ENCODE measurements at regions not wholly inside any gene's neighbourhood (a gene's known extent, or its start where the extent isn't known, plus 50 kb on each side); places are given as distances from the start of the nearest gene placed in this dataset.

DNA sequence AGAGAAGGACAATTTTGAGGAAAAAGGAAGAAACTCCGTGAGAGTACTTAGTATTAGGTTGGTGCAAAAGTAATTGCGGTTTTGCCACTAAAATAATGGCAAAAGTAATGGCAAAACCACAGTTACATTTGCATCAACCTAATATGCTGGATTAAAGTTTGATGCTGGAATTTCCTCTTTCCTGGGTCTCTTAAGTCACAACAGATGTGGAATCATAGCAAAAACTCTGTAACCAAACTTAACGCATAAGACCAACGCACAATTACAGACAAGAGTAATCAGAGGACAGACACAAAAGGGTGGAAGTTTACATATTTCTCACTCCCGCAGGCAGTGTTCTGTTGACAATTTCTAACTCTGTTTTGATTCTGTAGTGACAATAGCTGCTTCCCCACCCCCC, 182.4 kb downstream of the BACH1 start (continued):
- TF ChIP-seq, protein P1, sequence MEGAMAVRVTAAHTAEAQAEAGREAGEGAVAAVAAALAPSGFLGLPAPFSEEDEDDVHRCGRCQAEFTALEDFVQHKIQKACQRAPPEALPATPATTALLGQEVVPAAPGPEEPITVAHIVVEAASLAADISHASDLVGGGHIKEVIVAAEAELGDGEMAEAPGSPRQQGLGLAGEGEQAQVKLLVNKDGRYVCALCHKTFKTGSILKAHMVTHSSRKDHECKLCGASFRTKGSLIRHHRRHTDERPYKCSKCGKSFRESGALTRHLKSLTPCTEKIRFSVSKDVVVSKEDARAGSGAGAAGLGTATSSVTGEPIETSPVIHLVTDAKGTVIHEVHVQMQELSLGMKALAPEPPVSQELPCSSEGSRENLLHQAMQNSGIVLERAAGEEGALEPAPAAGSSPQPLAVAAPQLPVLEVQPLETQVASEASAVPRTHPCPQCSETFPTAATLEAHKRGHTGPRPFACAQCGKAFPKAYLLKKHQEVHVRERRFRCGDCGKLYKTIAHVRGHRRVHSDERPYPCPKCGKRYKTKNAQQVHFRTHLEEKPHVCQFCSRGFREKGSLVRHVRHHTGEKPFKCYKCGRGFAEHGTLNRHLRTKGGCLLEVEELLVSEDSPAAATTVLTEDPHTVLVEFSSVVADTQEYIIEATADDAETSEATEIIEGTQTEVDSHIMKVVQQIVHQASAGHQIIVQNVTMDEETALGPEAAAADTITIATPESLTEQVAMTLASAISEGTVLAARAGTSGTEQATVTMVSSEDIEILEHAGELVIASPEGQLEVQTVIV (IDR thresholded peaks at IDR 0.05; ENCODE audit: borderline replicate concordance, partially characterized antibody): no peak
- no peak for TF ChIP-seq NFXL1 (IDR thresholded peaks at IDR 0.05; ENCODE audit: borderline replicate concordance)
- TF ChIP-seq CBX5 (IDR thresholded peaks at IDR 0.05; ENCODE audit: low read depth): no peak
- no peak for TF ChIP-seq NBN (IDR thresholded peaks at IDR 0.05)
- TF ChIP-seq, protein P2, sequence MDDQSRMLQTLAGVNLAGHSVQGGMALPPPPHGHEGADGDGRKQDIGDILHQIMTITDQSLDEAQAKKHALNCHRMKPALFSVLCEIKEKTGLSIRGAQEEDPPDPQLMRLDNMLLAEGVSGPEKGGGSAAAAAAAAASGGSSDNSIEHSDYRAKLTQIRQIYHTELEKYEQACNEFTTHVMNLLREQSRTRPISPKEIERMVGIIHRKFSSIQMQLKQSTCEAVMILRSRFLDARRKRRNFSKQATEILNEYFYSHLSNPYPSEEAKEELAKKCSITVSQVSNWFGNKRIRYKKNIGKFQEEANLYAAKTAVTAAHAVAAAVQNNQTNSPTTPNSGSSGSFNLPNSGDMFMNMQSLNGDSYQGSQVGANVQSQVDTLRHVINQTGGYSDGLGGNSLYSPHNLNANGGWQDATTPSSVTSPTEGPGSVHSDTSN (IDR thresholded peaks at IDR 0.05; ENCODE audit: insufficient replicate concordance, low read depth, low read length): no peak
- no peak for TF ChIP-seq GABPA (IDR thresholded peaks at IDR 0.05; ENCODE audit: low read depth)

DNA sequence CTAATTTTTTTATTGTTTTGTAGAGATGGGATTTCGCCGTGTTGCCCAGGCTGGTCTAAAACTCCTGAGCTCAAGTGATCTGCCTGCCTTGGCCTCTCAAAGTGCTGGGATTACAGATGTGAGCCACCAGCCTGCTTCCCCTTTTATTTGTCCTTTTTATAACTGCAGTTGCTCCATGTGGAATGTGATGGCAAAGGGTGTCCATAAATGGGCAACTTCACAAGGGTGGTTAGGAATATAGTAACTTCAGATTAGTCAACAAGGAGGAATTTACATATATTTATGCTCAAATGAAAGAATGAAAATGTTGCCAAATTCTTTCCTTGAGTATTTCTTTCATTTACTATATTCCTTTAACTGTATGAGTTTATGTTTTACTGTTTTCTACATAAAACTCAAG, 182.9 kb downstream of the BACH1 start:
- POLR2A ChIA-PET: no interaction called here
- no peak for ATAC-seq
- no peak overlapping the region for H3K27ac ChIP-seq (ENCODE audit: control insufficient read depth, insufficient read depth)
- RAD21 ChIA-PET (ENCODE audit: unreplicated experiment): no interaction called here
- H3K4me1 ChIP-seq (ENCODE audit: control insufficient read depth, insufficient read depth, low read length): no peaks in the 10 kb centered on the region
- H2AFZ ChIP-seq (ENCODE audit: control insufficient read depth, low read depth, low read length): no peak overlapping the region
- no peaks in the 10 kb centered on the region for H3K27me3 ChIP-seq (replicated peaks in 1 of 2; ENCODE audit: control insufficient read depth in 2 of 2, insufficient read depth in 2 of 2, low read length in 1 of 2)
- TF ChIP-seq CBFB (IDR thresholded peaks at IDR 0.05; ENCODE audit: low read depth) (no peak), POLR2AphosphoS2 (IDR thresholded peaks at IDR 0.05; ENCODE audit: low read depth, low read length) (no peak), ZNF207 (IDR thresholded peaks at IDR 0.05; ENCODE audit: borderline replicate concordance) (no peak)
- TF ChIP-seq, protein P3, sequence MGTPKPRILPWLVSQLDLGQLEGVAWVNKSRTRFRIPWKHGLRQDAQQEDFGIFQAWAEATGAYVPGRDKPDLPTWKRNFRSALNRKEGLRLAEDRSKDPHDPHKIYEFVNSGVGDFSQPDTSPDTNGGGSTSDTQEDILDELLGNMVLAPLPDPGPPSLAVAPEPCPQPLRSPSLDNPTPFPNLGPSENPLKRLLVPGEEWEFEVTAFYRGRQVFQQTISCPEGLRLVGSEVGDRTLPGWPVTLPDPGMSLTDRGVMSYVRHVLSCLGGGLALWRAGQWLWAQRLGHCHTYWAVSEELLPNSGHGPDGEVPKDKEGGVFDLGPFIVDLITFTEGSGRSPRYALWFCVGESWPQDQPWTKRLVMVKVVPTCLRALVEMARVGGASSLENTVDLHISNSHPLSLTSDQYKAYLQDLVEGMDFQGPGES (IDR thresholded peaks at IDR 0.05): no peak
- TF ChIP-seq, protein P4, sequence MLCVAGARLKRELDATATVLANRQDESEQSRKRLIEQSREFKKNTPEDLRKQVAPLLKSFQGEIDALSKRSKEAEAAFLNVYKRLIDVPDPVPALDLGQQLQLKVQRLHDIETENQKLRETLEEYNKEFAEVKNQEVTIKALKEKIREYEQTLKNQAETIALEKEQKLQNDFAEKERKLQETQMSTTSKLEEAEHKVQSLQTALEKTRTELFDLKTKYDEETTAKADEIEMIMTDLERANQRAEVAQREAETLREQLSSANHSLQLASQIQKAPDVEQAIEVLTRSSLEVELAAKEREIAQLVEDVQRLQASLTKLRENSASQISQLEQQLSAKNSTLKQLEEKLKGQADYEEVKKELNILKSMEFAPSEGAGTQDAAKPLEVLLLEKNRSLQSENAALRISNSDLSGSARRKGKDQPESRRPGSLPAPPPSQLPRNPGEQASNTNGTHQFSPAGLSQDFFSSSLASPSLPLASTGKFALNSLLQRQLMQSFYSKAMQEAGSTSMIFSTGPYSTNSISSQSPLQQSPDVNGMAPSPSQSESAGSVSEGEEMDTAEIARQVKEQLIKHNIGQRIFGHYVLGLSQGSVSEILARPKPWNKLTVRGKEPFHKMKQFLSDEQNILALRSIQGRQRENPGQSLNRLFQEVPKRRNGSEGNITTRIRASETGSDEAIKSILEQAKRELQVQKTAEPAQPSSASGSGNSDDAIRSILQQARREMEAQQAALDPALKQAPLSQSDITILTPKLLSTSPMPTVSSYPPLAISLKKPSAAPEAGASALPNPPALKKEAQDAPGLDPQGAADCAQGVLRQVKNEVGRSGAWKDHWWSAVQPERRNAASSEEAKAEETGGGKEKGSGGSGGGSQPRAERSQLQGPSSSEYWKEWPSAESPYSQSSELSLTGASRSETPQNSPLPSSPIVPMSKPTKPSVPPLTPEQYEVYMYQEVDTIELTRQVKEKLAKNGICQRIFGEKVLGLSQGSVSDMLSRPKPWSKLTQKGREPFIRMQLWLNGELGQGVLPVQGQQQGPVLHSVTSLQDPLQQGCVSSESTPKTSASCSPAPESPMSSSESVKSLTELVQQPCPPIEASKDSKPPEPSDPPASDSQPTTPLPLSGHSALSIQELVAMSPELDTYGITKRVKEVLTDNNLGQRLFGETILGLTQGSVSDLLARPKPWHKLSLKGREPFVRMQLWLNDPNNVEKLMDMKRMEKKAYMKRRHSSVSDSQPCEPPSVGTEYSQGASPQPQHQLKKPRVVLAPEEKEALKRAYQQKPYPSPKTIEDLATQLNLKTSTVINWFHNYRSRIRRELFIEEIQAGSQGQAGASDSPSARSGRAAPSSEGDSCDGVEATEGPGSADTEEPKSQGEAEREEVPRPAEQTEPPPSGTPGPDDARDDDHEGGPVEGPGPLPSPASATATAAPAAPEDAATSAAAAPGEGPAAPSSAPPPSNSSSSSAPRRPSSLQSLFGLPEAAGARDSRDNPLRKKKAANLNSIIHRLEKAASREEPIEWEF (IDR thresholded peaks at IDR 0.05; ENCODE audit: insufficient replicate concordance, low read depth, low read length): no peak
- H3K79me2 ChIP-seq (ENCODE audit: control insufficient read depth, insufficient read depth, low read length): no peaks in the 10 kb centered on the region
- H3K4me3 ChIP-seq: no peak overlapping the region
- H3K4me2 ChIP-seq (ENCODE audit: control insufficient read depth, insufficient read depth): no peak overlapping the region
- in situ Hi-C loops (cut with MboI): loop anchor here (5.0 kb wide), 1 partner anchor 366 kb away; no protein-coding TSS in a partner anchor
- intact Hi-C loops (cut with micrococcal nuclease; ENCODE audit: unreplicated experiment): no loop called here
- SMC1A ChIA-PET (ENCODE audit: uncharacterized antibody, unreplicated experiment): no interaction called here
- no peak overlapping the region for H3K9ac ChIP-seq (ENCODE audit: control insufficient read depth, insufficient read depth, low read length)
- H3K9me3 ChIP-seq (replicated peaks; ENCODE audit: control insufficient read depth, insufficient read depth, low read length): no peaks in the 10 kb centered on the region
- BruUV-seq (replicated peaks): no TSS peak
- no peaks in the 10 kb centered on the region for H3K36me3 ChIP-seq (ENCODE audit: control insufficient read depth in 2 of 2, insufficient read depth in 2 of 2, low read length in 1 of 2)
- no peaks in the 10 kb centered on the region for H4K20me1 ChIP-seq (ENCODE audit: control insufficient read depth, insufficient read depth)
- FAIRE-seq: no peak
- WGBS (ENCODE audit: insufficient coverage, insufficient replicate concordance, low lambda C conversion rate, missing lambda C conversion rate): 94% methylated on average over 2 of the region's 2 CpGs
- CTCF ChIA-PET: no interaction called here
- no peak for DNase-seq (ENCODE audit: low read depth, low spot score)
